22Rv1 (cell line): ENCODE measurements at regions not wholly inside any gene's neighbourhood (a gene's known extent, or its start where the extent isn't known, plus 50 kb on each side); places are given as distances from the start of the nearest gene placed in this dataset.

Experiments used
- H3K27ac ChIP-seq: fragments of 450-650 bp; 2 replicates; pipeline ENCODE4 v1.5.1; 2017
- ZFX ChIP-seq: fragments of 450-650 bp; IDR thresholded peaks from 2 replicates; pipeline ENCODE4 v1.6.1; 2017; ENCODE audit warnings: antibody characterized with exemption, borderline replicate concordance
- TF ChIP-seq, protein P1 (sequence below): fragments of 450-650 bp; IDR thresholded peaks from 2 replicates; pipeline ENCODE4 v1.5.1; 2017; ENCODE audit warnings: mild to moderate bottlenecking

DNA sequence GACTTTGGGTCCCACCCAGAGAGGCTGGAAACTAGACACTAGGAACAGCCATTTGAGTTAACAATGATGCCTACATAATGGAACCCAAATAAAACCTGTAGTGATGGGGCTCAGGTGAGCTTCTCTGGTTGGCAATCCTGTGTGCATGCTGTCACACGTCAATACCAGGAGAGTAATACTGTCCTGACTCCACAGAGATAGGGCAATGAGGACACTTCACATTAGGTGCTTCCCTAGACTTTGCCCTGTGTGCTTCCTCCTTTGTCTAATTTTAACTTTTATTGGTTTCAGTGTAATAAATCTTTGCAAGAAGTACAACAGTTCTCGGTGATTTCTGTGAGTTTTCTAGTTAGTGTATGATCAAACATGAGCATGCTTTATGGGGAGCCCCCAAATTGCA lies 281.8 kb upstream of the ARRDC4 start:
- no peak for TF ChIP-seq ZFX
- TF ChIP-seq, protein P1, sequence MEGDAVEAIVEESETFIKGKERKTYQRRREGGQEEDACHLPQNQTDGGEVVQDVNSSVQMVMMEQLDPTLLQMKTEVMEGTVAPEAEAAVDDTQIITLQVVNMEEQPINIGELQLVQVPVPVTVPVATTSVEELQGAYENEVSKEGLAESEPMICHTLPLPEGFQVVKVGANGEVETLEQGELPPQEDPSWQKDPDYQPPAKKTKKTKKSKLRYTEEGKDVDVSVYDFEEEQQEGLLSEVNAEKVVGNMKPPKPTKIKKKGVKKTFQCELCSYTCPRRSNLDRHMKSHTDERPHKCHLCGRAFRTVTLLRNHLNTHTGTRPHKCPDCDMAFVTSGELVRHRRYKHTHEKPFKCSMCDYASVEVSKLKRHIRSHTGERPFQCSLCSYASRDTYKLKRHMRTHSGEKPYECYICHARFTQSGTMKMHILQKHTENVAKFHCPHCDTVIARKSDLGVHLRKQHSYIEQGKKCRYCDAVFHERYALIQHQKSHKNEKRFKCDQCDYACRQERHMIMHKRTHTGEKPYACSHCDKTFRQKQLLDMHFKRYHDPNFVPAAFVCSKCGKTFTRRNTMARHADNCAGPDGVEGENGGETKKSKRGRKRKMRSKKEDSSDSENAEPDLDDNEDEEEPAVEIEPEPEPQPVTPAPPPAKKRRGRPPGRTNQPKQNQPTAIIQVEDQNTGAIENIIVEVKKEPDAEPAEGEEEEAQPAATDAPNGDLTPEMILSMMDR: no peak
- 0 out of 2 replicates have a peak overlapping the region, but pooled peaks have one; percentile 17 for H3K27ac ChIP-seq

DNA sequence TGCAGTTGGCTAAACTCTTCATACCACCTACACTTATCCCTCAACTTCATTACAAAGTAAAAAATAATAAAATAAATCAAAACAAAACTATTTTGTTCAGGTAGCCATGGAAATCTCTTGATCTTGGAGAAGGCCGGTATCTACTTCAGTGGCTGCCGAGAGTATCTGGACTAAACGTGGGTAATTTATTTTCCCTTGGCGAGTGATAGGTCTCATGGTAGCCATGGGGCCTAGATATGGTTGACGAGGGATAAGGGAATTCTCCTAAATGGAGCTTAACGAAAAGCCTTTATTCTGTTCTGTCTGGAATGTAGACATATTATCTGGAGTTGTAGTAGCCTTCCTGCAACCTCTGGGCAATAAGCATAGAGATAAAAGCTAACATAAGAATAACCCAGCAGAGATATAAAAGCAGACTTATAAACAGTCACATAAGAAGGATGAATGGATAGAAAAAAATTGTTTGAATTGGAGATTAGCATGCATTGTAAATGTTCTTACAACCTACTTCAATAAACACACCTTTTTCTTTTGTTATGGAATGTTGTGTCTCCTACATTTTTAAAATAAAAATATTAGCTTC lies 281.3 kb upstream of the ARRDC4 start:
- H3K27ac ChIP-seq: 0 out of 2 replicates have a peak overlapping the region, but pooled peaks have one; percentile 17
- no peak for TF ChIP-seq ZFX
- TF ChIP-seq, protein P1: no peak

DNA sequence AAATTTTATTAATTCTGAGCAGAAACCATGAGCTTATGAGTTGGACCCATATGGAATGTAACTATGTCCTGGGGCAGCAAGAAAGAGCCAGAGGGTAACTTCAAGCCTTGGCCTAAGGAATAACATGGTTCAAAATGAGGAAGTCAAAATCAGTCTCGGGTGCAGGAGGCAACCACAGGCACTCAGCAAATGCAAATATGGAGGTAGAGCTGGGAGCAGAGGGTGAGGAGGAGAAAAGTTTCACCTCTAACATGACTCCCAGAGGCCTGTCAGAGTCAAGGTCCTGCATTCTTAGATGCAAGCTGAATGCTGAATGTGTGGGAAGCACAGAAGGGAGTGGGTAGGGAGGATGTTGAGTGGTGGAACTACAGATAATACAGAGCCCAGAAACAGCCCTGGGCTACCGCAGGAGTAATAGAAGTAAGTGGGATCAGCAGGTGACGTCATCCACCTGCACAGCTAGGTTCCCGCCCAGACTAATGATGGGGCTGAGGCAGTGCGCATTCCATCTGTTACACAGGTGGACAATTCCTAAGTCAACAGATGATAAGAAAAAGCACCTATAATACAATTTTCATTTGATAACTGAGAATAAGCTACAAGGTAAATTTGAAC lies 279.8 kb upstream of the ARRDC4 start:
- TF ChIP-seq, protein P1: no peak
- no peak for TF ChIP-seq ZFX
- H3K27ac ChIP-seq: no peak overlapping the region

DNA sequence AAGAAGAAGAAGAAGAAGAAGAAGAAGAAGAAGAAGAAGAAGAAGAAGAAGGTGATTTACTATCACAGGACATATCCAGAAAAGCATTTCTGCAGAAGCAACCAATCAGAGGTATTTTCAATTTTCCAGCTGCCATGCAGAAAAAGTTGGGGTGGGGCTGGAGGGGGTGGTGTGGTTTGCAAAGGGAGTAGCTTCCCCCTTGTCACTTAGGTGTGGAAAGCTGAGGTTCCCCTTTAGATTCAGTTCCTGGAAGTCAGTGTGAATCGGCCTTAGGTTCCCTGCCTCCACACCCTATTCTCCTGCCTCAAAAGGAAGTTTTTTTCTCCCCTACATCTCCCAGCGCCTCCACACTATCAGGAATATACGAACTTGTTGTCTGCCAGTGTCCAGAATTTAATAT lies 276.7 kb upstream of the ARRDC4 start:
- H3K27ac ChIP-seq: no peak overlapping the region
- no peak for TF ChIP-seq ZFX
- TF ChIP-seq, protein P1: no peak

DNA sequence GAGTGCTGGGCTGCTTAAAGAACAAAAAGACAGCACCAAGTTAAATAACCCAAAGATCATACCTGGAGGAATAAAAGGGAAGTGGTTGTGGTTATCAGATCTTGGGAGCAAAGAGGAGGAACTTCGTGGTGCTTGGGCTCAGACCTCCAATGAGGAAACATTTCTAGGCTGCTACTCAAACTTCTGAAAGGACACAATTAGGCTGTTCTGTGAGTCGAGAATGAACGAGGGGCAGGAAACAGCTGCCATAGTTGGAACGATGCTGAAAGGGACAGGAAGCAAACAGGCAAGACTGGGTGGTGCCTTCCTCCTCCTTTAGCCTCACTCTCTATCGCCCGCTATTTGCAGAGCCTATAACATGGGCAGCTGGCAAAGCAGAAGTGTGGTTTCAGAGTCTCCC lies 276.3 kb upstream of the ARRDC4 start:
- TF ChIP-seq, protein P1: no peak
- no peak for TF ChIP-seq ZFX
- H3K27ac ChIP-seq: no peak overlapping the region

DNA sequence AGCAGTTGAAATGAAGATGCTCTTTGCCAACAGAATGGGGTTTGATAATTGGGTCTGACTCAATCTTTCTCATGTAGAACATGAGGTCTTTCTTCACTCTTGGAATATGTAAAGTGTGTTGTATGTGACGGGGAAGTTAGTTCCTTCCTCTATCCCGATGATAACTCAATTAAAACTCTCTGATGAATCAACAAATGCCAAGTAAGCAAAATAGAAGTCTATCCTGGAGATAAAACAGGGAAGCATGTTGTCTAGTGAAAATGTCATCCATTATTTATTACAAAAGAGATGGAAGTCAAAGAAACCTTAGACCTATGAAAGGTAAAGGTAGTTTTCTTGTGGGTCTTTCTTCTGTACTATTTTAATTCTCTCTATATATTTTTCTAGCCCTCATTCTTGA lies 274.2 kb upstream of the ARRDC4 start:
- H3K27ac ChIP-seq: no peak overlapping the region

DNA sequence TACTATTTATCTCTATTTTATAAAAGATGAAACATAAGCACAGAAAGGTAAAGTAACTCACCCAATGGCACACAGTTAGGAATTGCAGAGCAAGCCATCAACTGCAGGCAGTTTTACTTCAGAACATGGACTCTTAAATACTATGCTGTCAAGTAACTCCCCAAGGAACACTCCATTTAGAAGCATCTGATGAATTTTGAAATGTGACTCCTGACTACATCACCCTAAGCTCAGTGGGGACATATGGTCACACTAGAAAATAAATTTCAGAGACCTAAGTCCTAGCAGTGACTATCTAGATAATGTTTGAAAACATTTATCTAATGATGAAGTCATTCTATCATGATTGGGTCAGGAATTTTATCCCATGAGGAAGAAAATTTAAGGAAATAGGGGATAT lies 272.8 kb upstream of the ARRDC4 start:
- no peak overlapping the region for H3K27ac ChIP-seq
- TF ChIP-seq, protein P1: no peak
- TF ChIP-seq ZFX: no peak

More for the DNA sequence above, 274.2 kb upstream of the ARRDC4 start:
- TF ChIP-seq, protein P1: no peak
- no peak for TF ChIP-seq ZFX
